HG02588 (cell line): ENCODE measurements at regions not wholly inside any gene's neighbourhood (a gene's known extent, or its start where the extent isn't known, plus 50 kb on each side); places are given as distances from the start of the nearest gene placed in this dataset.
A peak's percentile ranks its signal among the peaks of the same experiment; 100 is the strongest.
"Not testable (repeated sequence)": the region's sequence is repeated elsewhere in the genome, so short reads cannot be mapped to it uniquely, and the experiment has no call there.

ENCODE experiments used
- ATAC-seq: cut with Tn5 transposase; IDR thresholded peaks from one replicate; pipeline ENCODE4 v1.9.1; 2021; ENCODE audit warnings: mild to moderate bottlenecking, moderate library complexity; ENCODE audit not compliant: unreplicated experiment

- no peak for ATAC-seq
These were observed 358.2 kb downstream of the QKI start for GRCh38 chr6:163772701-163773100.

GRCh38 chr6:163771180-163771579 is 356.7 kb downstream of the QKI start:
- no peak for ATAC-seq

GRCh38 chr6:163768905-163769304 is 354.4 kb downstream of the QKI start:
- no peak for ATAC-seq

GRCh38 chr6:163766936-163767335 is 352.4 kb downstream of the QKI start:
- no peak for ATAC-seq

GRCh38 chr6:163765335-163765734 is 350.8 kb downstream of the QKI start:
- no peak for ATAC-seq

- no peak for ATAC-seq
These were observed 350.0 kb downstream of the QKI start for GRCh38 chr6:163764565-163764964.

GRCh38 chr6:163761481-163761880 is 347.0 kb downstream of the QKI start:
- no peak for ATAC-seq

- ATAC-seq = no peak
These were observed 346.3 kb downstream of the QKI start for GRCh38 chr6:163760860-163761259.

- no peak for ATAC-seq
These were observed 345.0 kb downstream of the QKI start for GRCh38 chr6:163759542-163759941.

- no peak for ATAC-seq
These were observed 343.0 kb downstream of the QKI start for GRCh38 chr6:163757520-163757919.

- ATAC-seq = peak; percentile 100
These were observed 341.6 kb downstream of the QKI start for GRCh38 chr6:163756079-163756478.

- no peak for ATAC-seq
These were observed 340.3 kb downstream of the QKI start for GRCh38 chr6:163754866-163755265.

- ATAC-seq = no peak
These were observed 338.9 kb downstream of the QKI start for GRCh38 chr6:163753430-163753829.

GRCh38 chr6:163752446-163752845 is 337.9 kb downstream of the QKI start:
- ATAC-seq = no peak

- ATAC-seq = no peak
These were observed 336.6 kb downstream of the QKI start for GRCh38 chr6:163751032-163751525.

GRCh38 chr6:163750431-163751031 is 336.0 kb downstream of the QKI start:
- ATAC-seq = no peak

- ATAC-seq = no peak
These were observed 334.4 kb downstream of the QKI start for GRCh38 chr6:163748886-163749285.

- no peak for ATAC-seq
These were observed 333.5 kb downstream of the QKI start for GRCh38 chr6:163748036-163748435.

- ATAC-seq = not testable (repeated sequence)
These were observed 332.5 kb downstream of the QKI start for GRCh38 chr6:163747058-163747457.

GRCh38 chr6:163745536-163746400 is 331.2 kb downstream of the QKI start:
- ATAC-seq = no peak

GRCh38 chr6:163744256-163744925 is 329.9 kb downstream of the QKI start:
- ATAC-seq = no peak

- ATAC-seq = no peak
These were observed 329.3 kb downstream of the QKI start for GRCh38 chr6:163743796-163744195.
